Activated T-cell treated with anti-CD3 and anti-CD28 coated beads, Interleukin-2, amount 50 U/mL, for 72 hours (primary cell): ENCODE measurements at regions not wholly inside any gene's neighbourhood (a gene's known extent, or its start where the extent isn't known, plus 50 kb on each side); places are given as distances from the start of the nearest gene placed in this dataset.

Experiments
- ATAC-seq, 2 donors: fragments of 150-1000 bp; cut with Tn5 transposase; replicated peaks in 1 of 2; 2 replicates each; pipeline ENCODE4 v1.10.0; 2021; ENCODE audit warnings: moderate library complexity in 2 of 2, mild to moderate bottlenecking in 1 of 2
- DNase-seq, 2 donors: peaks; one replicate each; pipeline ENCODE4 v3.0.0; 2021 to 2022; ENCODE audit warnings: mixed read lengths in 1 of 2
- H3K27ac Mint-ChIP-seq: one replicate; pipeline ENCODE4 v1.8.0; 2022; ENCODE audit warnings: mild to moderate bottlenecking, moderate library complexity, mixed read lengths
- H3K27me3 Mint-ChIP-seq: one replicate; pipeline ENCODE4 v1.8.0; 2022; ENCODE audit warnings: low read depth, mixed read lengths
- H3K36me3 Mint-ChIP-seq, 2 donors: one replicate each; pipeline ENCODE4 v1.8.0; 2022; ENCODE audit warnings: mixed read lengths in 2 of 2, mild to moderate bottlenecking in 1 of 2; ENCODE audit not compliant: insufficient read depth in 2 of 2
- H3K4me1 Mint-ChIP-seq: one replicate; pipeline ENCODE4 v1.8.0; 2022; ENCODE audit warnings: low read depth, mixed read lengths
- H3K4me3 Mint-ChIP-seq, 2 donors: one replicate each; pipeline ENCODE4 v1.8.0; 2022; ENCODE audit warnings: mild to moderate bottlenecking in 2 of 2, mixed read lengths in 2 of 2, moderate library complexity in 2 of 2
- H3K9me3 Mint-ChIP-seq, 2 donors: one replicate each; pipeline ENCODE4 v1.8.0; 2022; ENCODE audit warnings: mixed read lengths in 2 of 2

DNA sequence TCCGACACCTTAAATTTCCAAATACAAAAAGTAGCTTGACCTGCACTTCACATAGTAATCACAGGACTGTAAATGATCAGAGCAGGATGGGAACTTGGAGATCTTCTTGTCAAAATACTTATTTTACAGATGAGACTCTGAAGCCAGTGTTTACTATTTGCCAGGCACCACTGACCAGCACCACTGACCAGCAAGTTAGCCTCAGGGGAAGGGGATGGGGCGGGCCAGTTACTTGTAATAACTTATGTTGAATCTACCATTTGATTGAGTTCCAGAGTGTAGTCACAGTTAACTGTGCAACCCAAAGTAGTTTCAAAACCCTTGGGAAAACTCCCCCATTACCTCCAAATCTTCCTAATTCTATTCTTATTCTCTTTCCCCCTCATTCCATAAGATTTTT is 278.4 kb downstream of the PCNX1 start:
- Mint-ChIP-seq H3K36me3 (no peaks in the 10 kb centered on the region), H3K4me1 (no peaks in the 10 kb centered on the region), H3K4me3 (no peak overlapping the region), H3K27me3 (peaks cover 22% of the 10 kb centered on the region), H3K9me3 (no peaks in the 10 kb centered on the region), H3K27ac (no peak overlapping the region)
- ATAC-seq (no peak), DNase-seq (no peak)

DNA sequence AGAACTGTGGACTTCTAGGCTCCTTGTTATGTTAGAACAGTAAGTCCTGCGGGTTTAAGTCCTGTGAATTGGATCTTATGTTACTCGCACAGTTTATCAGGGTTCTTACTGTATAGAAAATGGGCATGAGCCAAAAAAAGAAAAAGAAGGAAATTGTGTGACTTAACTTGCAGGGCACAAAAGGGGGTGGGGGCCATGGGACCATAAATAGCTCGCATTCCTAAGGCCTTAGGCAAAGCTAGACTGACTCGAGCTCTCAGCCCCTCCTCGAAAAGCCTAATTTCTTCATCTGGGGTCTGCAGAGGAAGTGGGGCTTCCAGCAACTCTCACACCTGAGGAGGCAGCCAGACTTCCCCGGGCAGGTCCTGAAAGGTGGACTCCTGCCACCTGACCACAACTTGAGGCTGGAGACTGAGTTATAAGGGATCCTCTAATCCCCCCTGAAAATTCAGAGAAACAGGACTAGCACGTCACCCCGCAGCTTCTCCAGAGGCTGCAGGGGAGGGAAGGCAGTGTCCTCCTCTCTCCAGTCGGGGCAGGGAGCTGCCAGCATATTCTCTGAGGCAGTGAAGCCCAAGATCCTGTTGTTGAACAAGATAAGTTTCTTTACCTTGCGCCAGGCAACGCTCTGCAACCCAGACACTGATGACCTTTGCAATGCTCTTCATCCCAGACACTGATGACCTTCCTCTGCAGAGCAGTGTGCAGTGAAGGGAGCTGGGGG is 280.5 kb downstream of the PCNX1 start:
- H3K4me3 Mint-ChIP-seq: no peak overlapping the region
- no peaks in the 10 kb centered on the region for H3K36me3 Mint-ChIP-seq
- peaks cover 22% of the 10 kb centered on the region for H3K27me3 Mint-ChIP-seq
- peaks cover 0 to 2% of the 10 kb centered on the region in 2 donors for H3K9me3 Mint-ChIP-seq
- ATAC-seq: no peak
- no peak overlapping the region for H3K27ac Mint-ChIP-seq
- no peaks in the 10 kb centered on the region for H3K4me1 Mint-ChIP-seq
- no peak for DNase-seq

DNA sequence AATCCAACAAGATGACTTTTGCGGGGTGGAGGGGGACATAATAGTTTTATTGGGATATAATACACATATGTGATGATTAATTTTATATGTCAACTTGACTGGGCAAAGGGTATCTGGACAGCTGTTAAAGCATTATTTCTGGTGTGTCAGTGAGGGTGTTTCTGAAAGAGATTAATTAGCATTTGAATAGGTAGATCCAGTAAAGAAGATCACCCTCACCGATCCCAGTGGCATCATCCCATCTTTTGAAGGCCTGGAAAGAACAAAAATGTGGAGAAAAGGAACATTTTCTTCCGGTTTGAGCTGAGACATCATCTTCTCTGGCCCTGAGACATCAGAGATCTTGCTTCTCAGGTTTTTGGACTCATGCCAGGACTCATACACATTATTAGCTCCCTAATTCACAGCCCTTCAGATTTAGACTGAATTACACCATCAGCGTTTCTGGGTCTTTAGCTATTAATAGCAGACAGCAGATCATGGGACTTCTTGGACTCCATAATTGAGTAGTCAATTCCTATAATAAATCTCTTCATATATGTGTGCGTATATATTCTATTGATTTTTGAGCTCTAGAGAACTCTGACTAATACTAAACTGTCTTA is 283.6 kb downstream of the PCNX1 start:
- ATAC-seq (no peak), DNase-seq (no peak)
- no peak overlapping the region for H3K27ac Mint-ChIP-seq
- H3K4me3 Mint-ChIP-seq: no peak overlapping the region
- H3K36me3 Mint-ChIP-seq: no peaks in the 10 kb centered on the region
- H3K9me3 Mint-ChIP-seq: peaks cover 0 to 2% of the 10 kb centered on the region in 2 donors
- no peaks in the 10 kb centered on the region for H3K4me1 Mint-ChIP-seq
- H3K27me3 Mint-ChIP-seq: peaks cover 21% of the 10 kb centered on the region

DNA sequence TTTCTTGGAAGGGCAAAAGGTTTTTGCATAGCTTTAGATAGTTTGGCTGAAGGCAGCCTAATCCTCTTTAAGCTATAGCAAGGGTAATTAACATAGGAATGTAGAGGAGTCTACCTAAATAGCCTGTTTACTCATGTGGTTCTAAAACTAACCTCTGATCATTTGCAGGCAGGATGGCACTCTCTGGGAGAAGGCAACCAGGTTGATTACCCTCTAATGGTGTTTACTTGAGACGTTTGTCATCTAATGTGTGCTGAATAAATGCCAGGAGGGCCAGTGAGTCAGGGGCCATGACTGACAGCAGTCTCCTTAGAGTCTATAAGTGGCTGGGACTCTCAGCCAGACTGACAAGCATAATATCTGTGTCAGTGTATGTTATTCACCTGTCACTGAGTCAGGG is 286.4 kb downstream of the PCNX1 start:
- H3K4me3 Mint-ChIP-seq: no peak overlapping the region
- H3K9me3 Mint-ChIP-seq: peaks cover 0 to 2% of the 10 kb centered on the region in 2 donors
- no peak for DNase-seq
- H3K27me3 Mint-ChIP-seq: peaks cover 11% of the 10 kb centered on the region
- H3K4me1 Mint-ChIP-seq: peaks cover 4% of the 10 kb centered on the region
- no peaks in the 10 kb centered on the region for H3K36me3 Mint-ChIP-seq
- ATAC-seq: no peak
- no peak overlapping the region for H3K27ac Mint-ChIP-seq

DNA sequence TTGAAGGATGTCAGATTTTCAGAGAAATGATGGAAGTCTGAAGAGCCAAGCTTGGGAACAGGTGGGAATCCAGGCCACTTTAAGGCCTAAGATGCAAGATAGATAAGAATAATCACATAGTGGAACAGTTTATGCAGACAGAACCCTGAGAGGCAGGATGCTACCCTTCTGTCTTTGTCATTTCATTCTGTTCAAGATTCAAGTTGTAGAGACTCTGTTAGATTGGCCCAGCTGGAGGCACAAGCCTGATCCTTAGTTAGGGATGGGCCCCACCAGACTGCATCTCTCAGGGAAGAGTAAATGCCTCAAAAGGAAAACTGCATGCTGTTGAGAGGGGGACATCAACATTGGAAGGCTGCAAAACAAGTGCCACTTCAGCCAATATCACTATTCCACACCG is 287.0 kb downstream of the PCNX1 start:
- H3K4me3 Mint-ChIP-seq: no peak overlapping the region
- ATAC-seq (no peak), DNase-seq (no peak)
- H3K9me3 Mint-ChIP-seq: peaks cover 0 to 2% of the 10 kb centered on the region in 2 donors
- H3K27ac Mint-ChIP-seq: no peak overlapping the region
- H3K4me1 Mint-ChIP-seq: peaks cover 7% of the 10 kb centered on the region
- H3K27me3 Mint-ChIP-seq: peaks cover 11% of the 10 kb centered on the region
- no peaks in the 10 kb centered on the region for H3K36me3 Mint-ChIP-seq

DNA sequence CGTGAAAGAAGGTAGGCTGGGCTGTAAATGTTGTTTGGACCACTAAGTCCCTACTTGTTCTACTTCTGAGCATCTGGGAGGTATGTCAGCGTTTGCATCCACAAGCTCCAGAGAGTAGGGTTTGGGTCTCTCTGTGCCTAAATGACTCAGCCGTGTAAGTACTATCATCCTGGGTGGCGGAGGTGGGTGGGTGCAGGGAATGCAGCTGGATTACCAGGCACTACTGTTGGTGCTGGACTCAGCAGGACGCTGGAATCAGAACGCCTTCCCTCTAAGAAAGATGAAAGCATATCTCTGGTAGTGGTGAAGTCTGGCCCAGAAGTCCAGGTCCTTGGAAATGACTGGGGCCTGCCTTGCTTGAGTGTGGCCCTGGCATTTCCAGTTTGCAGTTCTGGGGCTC is 289.7 kb downstream of the PCNX1 start:
- DNase-seq (no peak), ATAC-seq (no peak)
- H3K27ac Mint-ChIP-seq: no peak overlapping the region
- peaks cover 0 to 2% of the 10 kb centered on the region in 2 donors for H3K9me3 Mint-ChIP-seq
- peaks cover 7% of the 10 kb centered on the region for H3K4me1 Mint-ChIP-seq
- no peaks in the 10 kb centered on the region for H3K36me3 Mint-ChIP-seq
- H3K4me3 Mint-ChIP-seq: no peak overlapping the region
- H3K27me3 Mint-ChIP-seq: no peaks in the 10 kb centered on the region

- DNase-seq (no peak), ATAC-seq (no peak)
- peaks cover 7% of the 10 kb centered on the region for H3K27me3 Mint-ChIP-seq
- H3K4me1 Mint-ChIP-seq: peaks cover 7% of the 10 kb centered on the region
- H3K27ac Mint-ChIP-seq: no peak overlapping the region
- H3K36me3 Mint-ChIP-seq: no peaks in the 10 kb centered on the region
- H3K4me3 Mint-ChIP-seq: no peak overlapping the region
- H3K9me3 Mint-ChIP-seq: no peaks in the 10 kb centered on the region
Measured at GRCh38 chr14:71198687-71199086, 291.4 kb downstream of the PCNX1 start.

GRCh38 chr14:71201840-71202239 is 294.6 kb downstream of the PCNX1 start:
- Mint-ChIP-seq H3K27ac (no peak overlapping the region), H3K9me3 (peaks cover 0 to 4% of the 10 kb centered on the region in 2 donors), H3K36me3 (peaks cover 2 to 9% of the 10 kb centered on the region in 2 donors), H3K4me1 (peaks cover 11% of the 10 kb centered on the region), H3K4me3 (no peak overlapping the region), H3K27me3 (peaks cover 7% of the 10 kb centered on the region)
- no peak for ATAC-seq
- no peak for DNase-seq

DNA sequence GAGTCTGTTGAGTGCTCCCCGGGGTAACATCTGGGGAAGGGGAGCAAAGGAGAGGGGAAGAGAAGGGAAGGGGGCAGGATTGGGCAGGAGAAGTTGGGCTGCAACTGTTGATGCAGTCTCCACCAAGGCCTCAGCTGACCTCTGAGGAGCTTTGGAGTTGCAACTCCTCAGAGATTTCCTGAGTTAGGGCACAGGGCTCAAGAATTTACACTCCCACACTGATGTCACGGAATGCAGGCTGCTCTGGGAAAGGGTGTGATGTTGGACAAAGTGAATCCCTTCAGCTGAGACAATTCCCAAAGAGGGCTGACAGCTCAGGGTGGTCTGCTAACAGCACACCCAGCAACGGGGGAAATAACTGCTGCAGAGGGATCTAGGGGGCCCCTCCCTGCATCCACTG is 295.6 kb downstream of the PCNX1 start:
- ATAC-seq: no peak
- peaks cover 11% of the 10 kb centered on the region for H3K4me1 Mint-ChIP-seq
- peaks cover 0 to 4% of the 10 kb centered on the region in 2 donors for H3K9me3 Mint-ChIP-seq
- no peak overlapping the region for H3K4me3 Mint-ChIP-seq
- H3K36me3 Mint-ChIP-seq: peaks cover 2 to 10% of the 10 kb centered on the region in 2 donors
- H3K27me3 Mint-ChIP-seq: peaks cover 7% of the 10 kb centered on the region
- no peak overlapping the region for H3K27ac Mint-ChIP-seq
- DNase-seq: no peak

- no peak overlapping the region for H3K4me3 Mint-ChIP-seq
- H3K4me1 Mint-ChIP-seq: peaks cover 11% of the 10 kb centered on the region
- H3K36me3 Mint-ChIP-seq: peaks cover 2 to 10% of the 10 kb centered on the region in 2 donors
- peaks cover 7% of the 10 kb centered on the region for H3K27me3 Mint-ChIP-seq
- ATAC-seq: no peak
- peaks cover 0 to 4% of the 10 kb centered on the region in 2 donors for H3K9me3 Mint-ChIP-seq
- H3K27ac Mint-ChIP-seq: no peak overlapping the region
- DNase-seq: no peak
Measured at GRCh38 chr14:71203306-71203705, 296.0 kb downstream of the PCNX1 start.

DNA sequence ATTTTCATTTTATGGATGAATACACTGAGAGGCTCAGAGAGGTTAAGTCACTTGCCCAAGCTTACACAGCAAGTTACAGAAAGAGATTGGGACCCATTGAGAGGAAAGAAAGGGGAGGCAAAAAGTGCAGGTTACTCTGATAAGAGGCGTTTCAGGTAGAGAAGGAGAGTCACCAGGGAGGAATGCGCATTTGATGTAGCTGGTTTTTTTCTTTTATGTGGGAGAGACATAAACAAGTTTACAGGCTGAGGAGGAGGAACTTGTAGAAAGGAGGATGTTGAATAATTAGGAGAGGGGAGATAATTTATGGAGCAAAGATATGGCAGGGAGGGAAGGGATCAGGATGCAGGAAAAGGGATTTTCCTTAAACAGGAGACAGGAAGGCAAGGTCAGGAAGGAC is 297.0 kb downstream of the PCNX1 start:
- peaks cover 5% of the 10 kb centered on the region for H3K4me1 Mint-ChIP-seq
- H3K27me3 Mint-ChIP-seq: peaks cover 7% of the 10 kb centered on the region
- peaks cover 2 to 10% of the 10 kb centered on the region in 2 donors for H3K36me3 Mint-ChIP-seq
- H3K4me3 Mint-ChIP-seq: no peak overlapping the region
- no peak for ATAC-seq
- H3K9me3 Mint-ChIP-seq: peaks cover 0 to 4% of the 10 kb centered on the region in 2 donors
- DNase-seq: no peak
- no peak overlapping the region for H3K27ac Mint-ChIP-seq

DNA sequence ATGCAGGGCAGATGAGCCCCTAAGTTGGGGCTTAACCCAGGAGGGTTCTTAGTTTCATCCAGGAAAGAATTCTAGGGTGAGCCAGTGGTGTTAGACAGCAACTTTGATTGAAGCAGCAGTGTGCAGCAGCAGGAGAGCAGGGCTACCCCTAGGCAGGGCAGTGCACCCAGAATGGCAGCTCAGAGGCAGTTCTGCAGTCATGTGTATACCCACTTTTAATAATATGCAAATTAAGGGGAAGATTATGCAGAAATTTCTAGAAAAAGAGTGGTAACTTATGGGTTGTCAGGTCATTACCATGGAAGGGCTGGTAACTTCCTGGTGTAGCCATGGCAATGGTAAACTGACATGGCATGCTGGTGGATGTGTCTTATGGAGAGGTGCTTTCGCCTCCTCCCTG is 297.5 kb downstream of the PCNX1 start:
- Mint-ChIP-seq H3K4me1 (peaks cover 5% of the 10 kb centered on the region), H3K36me3 (peaks cover 2 to 10% of the 10 kb centered on the region in 2 donors), H3K4me3 (no peak overlapping the region), H3K9me3 (peaks cover 0 to 4% of the 10 kb centered on the region in 2 donors), H3K27ac (no peak overlapping the region), H3K27me3 (peaks cover 7% of the 10 kb centered on the region)
- ATAC-seq (no peak), DNase-seq (no peak)

DNA sequence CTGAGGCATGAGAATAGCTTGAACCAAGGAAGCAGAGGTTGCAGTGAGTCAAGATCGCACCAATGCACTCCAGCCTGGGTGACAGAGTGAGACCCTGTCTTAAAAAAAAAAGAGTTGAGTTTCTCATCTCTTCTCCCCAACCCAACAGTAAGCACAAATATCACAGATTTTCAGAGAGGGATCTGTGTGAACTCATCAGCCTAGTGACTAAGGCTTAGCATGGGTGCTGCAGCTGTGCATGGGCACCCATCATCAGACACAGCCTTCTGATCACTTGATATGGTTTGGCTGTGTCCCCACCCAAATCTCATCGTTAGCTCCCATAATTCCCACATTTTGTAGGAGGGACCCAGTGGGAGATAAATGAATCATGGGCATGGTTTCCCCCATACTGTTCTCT is 298.9 kb downstream of the PCNX1 start:
- Mint-ChIP-seq H3K27ac (no peak overlapping the region), H3K4me1 (peaks cover 5% of the 10 kb centered on the region), H3K4me3 (no peak overlapping the region), H3K9me3 (peaks cover 0 to 4% of the 10 kb centered on the region in 2 donors), H3K27me3 (peaks cover 15% of the 10 kb centered on the region), H3K36me3 (peaks cover 2 to 10% of the 10 kb centered on the region in 2 donors)
- ATAC-seq (no peak), DNase-seq (no peak)
